HG02642 (cell line): ENCODE measurements at regions not wholly inside any gene's neighbourhood (a gene's known extent, or its start where the extent isn't known, plus 50 kb on each side); places are given as distances from the start of the nearest gene placed in this dataset.

Source experiments
- ATAC-seq: cut with Tn5 transposase; IDR thresholded peaks from one replicate; pipeline ENCODE4 v1.9.1; 2021; ENCODE audit warnings: mild to moderate bottlenecking; ENCODE audit not compliant: unreplicated experiment, poor library complexity

- ATAC-seq, result no peak
Measured at GRCh38 chr4:136246876-136247275, 1285.4 kb downstream of the PCDH18 start.

GRCh38 chr4:136241221-136241986, 1290.9 kb downstream of the PCDH18 start:
- no peak for ATAC-seq

- ATAC-seq, result no peak
Measured at GRCh38 chr4:136227315-136227714, 1305.0 kb downstream of the PCDH18 start.

- ATAC-seq, result no peak
Measured at GRCh38 chr4:136219592-136220125, 1312.6 kb downstream of the PCDH18 start.

GRCh38 chr4:136203199-136203598, 1329.1 kb downstream of the PCDH18 start:
- ATAC-seq, result no peak

GRCh38 chr4:136198358-136198757, 1333.9 kb downstream of the PCDH18 start:
- no peak for ATAC-seq

- ATAC-seq, result no peak
Measured at GRCh38 chr4:136194962-136195361, 1337.3 kb downstream of the PCDH18 start.

- no peak for ATAC-seq
Measured at GRCh38 chr4:136186650-136187049, 1345.6 kb downstream of the PCDH18 start.

GRCh38 chr4:136183513-136183912, 1348.8 kb downstream of the PCDH18 start:
- no peak for ATAC-seq

GRCh38 chr4:136156947-136157346, 1375.3 kb downstream of the PCDH18 start:
- ATAC-seq, result no peak

GRCh38 chr4:136150046-136150445, 1382.2 kb downstream of the PCDH18 start:
- ATAC-seq, result no peak

GRCh38 chr4:136136601-136137000, 1395.7 kb downstream of the PCDH18 start:
- no peak for ATAC-seq

GRCh38 chr4:136124251-136124745, 1408.0 kb downstream of the PCDH18 start:
- ATAC-seq, result no peak

GRCh38 chr4:136121426-136121825, 1410.9 kb downstream of the PCDH18 start:
- no peak for ATAC-seq

- ATAC-seq, result no peak
Measured at GRCh38 chr4:136113921-136114320, 1418.4 kb downstream of the PCDH18 start.

GRCh38 chr4:136112116-136112515, 1420.2 kb downstream of the PCDH18 start:
- ATAC-seq, result no peak

GRCh38 chr4:136106753-136107152, 1425.5 kb downstream of the PCDH18 start:
- ATAC-seq, result no peak

- no peak for ATAC-seq
Measured at GRCh38 chr4:136103616-136104015, 1428.7 kb downstream of the PCDH18 start.

- ATAC-seq, result no peak
Measured at GRCh38 chr4:136097676-136098075, 1434.6 kb downstream of the PCDH18 start.

GRCh38 chr4:136088211-136088867, 1444.0 kb downstream of the PCDH18 start:
- no peak for ATAC-seq

- ATAC-seq, result no peak
Measured at GRCh38 chr4:136078976-136079375, 1453.3 kb downstream of the PCDH18 start.
